T-cell (primary cell): ENCODE measurements at regions not wholly inside any gene's neighbourhood (a gene's known extent, or its start where the extent isn't known, plus 50 kb on each side); places are given as distances from the start of the nearest gene placed in this dataset.

ENCODE experiments used
- ATAC-seq, 4 experiments: fragments of 200-7000 bp in 3 of 4; fragments of 150-1000 bp in 1 of 4; cut with Tn5 transposase; replicated peaks in 1 of 4; 1 replicate in 3 of 4; 2 replicates in 1 of 4; pipeline ENCODE4 v1.10.0; 2021; ENCODE audit warnings: moderate library complexity in 3 of 4, mild to moderate bottlenecking in 2 of 4, moderate number of reproducible peaks in 1 of 4
- CTCF ChIA-PET, 2 donors: fragments of 300-600 bp; sonication (Branson Sonifier 250); formaldehyde crosslinking; loops; one replicate each; lab custom pipeline; 2022; ENCODE audit warnings: antibody characterized with exemption in 2 of 2; lab: Charles Lee
- POLR2A ChIA-PET, 2 donors: fragments of 300-600 bp; sonication (Branson Sonifier 250); formaldehyde crosslinking; loops; one replicate each; lab custom pipeline; 2022; ENCODE audit warnings: antibody characterized with exemption in 2 of 2; lab: Charles Lee
- DNase-seq, 35 experiments: peaks; one replicate each; pipeline versions ENCODE4 v3.0.0 to v3.0.0-alpha.2; 2013 to 2023
- H3K27ac ChIP-seq: one replicate; pipeline ENCODE4 v1.5.1; 2013; ENCODE audit warnings: low read length
- H3K27me3 ChIP-seq, 2 experiments: replicated peaks in 1 of 2; 1 replicate in 1 of 2; 2 replicates in 1 of 2; pipeline versions ENCODE4 v1.6.1 to v1.7.0; 2013; ENCODE audit warnings: low read length in 1 of 2, mixed read lengths in 1 of 2; ENCODE audit not compliant: control insufficient read depth in 2 of 2, insufficient read depth in 2 of 2; ENCODE audit errors: extremely low read depth in 1 of 2
- H3K36me3 ChIP-seq, 2 donors: 1 replicate in 1 of 2; 2 replicates in 1 of 2; pipeline versions ENCODE4 v1.6.1 to v1.7.0; 2013; ENCODE audit warnings: low read length in 1 of 2; ENCODE audit not compliant: control insufficient read depth in 2 of 2, insufficient read depth in 1 of 2; ENCODE audit errors: extremely low read depth in 1 of 2
- H3K4me1 ChIP-seq, 2 experiments: 1 replicate in 1 of 2; 2 replicates in 1 of 2; pipeline versions ENCODE4 v1.6.1 to v1.7.0; 2013; ENCODE audit warnings: low read length in 2 of 2, mixed read lengths in 1 of 2; ENCODE audit not compliant: insufficient read depth in 2 of 2, control insufficient read depth in 1 of 2; ENCODE audit errors: extremely low read depth in 1 of 2
- H3K4me3 ChIP-seq, 2 donors: 1 replicate in 1 of 2; 2 replicates in 1 of 2; pipeline versions ENCODE4 v1.5.1 to v1.7.0; 2013; ENCODE audit warnings: mild to moderate bottlenecking in 2 of 2, low read length in 1 of 2, moderate library complexity in 1 of 2; ENCODE audit not compliant: control insufficient read depth in 1 of 2; ENCODE audit errors: extremely low read depth in 1 of 2
- H3K9me3 ChIP-seq: 2 replicates; pipeline ENCODE4 v1.7.0; 2013
- H3K27ac Mint-ChIP-seq, 2 donors: one replicate each; pipeline ENCODE4 v1.8.0; 2020 to 2021; ENCODE audit warnings: mild to moderate bottlenecking in 2 of 2, mixed read lengths in 2 of 2
- H3K27me3 Mint-ChIP-seq, 2 donors: one replicate each; pipeline ENCODE4 v1.8.0; 2021 to 2022; ENCODE audit warnings: mixed read lengths in 2 of 2
- H3K36me3 Mint-ChIP-seq: one replicate; pipeline ENCODE4 v1.8.0; 2021; ENCODE audit warnings: mixed read lengths
- H3K4me1 Mint-ChIP-seq, 3 donors: one replicate each; pipeline ENCODE4 v1.8.0; 2020 to 2022; ENCODE audit warnings: mixed read lengths in 3 of 3, mild to moderate bottlenecking in 1 of 3
- H3K4me3 Mint-ChIP-seq, 3 donors: one replicate each; pipeline ENCODE4 v1.8.0; 2020 to 2022; ENCODE audit warnings: mild to moderate bottlenecking in 3 of 3, mixed read lengths in 3 of 3, moderate library complexity in 3 of 3
- H3K9me3 Mint-ChIP-seq, 3 donors: one replicate each; pipeline ENCODE4 v1.8.0; 2020 to 2022; ENCODE audit warnings: mixed read lengths in 3 of 3
- WGBS: methylation state at CpG from one replicate; pipeline ENCODE4 v1.1.5; 2013; ENCODE audit warnings: missing lambda C conversion rate; ENCODE audit not compliant: insufficient coverage; 5-methylcytosine and 5-hydroxymethylcytosine counted together

GRCh38 chr3:194798486-194798885 lies 112.8 kb downstream of the FAM43A start:
- ATAC-seq (no peak), DNase-seq (no peak)
- peaks cover 0 to 10% (median 6%) of the 10 kb centered on the region in 3 donors for H3K4me1 Mint-ChIP-seq
- H3K9me3 ChIP-seq: no peaks in the 10 kb centered on the region
- H3K36me3 ChIP-seq: no peaks in the 10 kb centered on the region
- H3K27ac ChIP-seq: no peak overlapping the region
- CTCF ChIA-PET: no interaction called here
- no peak overlapping the region for H3K27ac Mint-ChIP-seq
- peaks cover 1 to 4% of the 10 kb centered on the region in 2 donors for H3K27me3 Mint-ChIP-seq
- peaks cover 0 to 5% of the 10 kb centered on the region in 2 experiments for H3K27me3 ChIP-seq
- H3K4me1 ChIP-seq: no peaks in the 10 kb centered on the region
- 100% methylated on average over 5 of the region's 5 CpGs for WGBS
- POLR2A ChIA-PET: no interaction called here
- H3K36me3 Mint-ChIP-seq: peaks cover 9% of the 10 kb centered on the region
- peaks cover 10 to 17% (median 15%) of the 10 kb centered on the region in 3 donors for H3K9me3 Mint-ChIP-seq
- H3K4me3 Mint-ChIP-seq: no peak overlapping the region
- no peak overlapping the region for H3K4me3 ChIP-seq

- 92% methylated on average over 6 of the region's 10 CpGs for WGBS
- H3K9me3 Mint-ChIP-seq: peaks cover 8 to 15% (median 14%) of the 10 kb centered on the region in 3 donors
- no peak overlapping the region for H3K4me3 Mint-ChIP-seq
- H3K9me3 ChIP-seq: no peaks in the 10 kb centered on the region
- POLR2A ChIA-PET: no interaction called here
- DNase-seq (no peak), ATAC-seq (no peak)
- CTCF ChIA-PET: no interaction called here
- H3K27ac ChIP-seq: no peak overlapping the region
- H3K27ac Mint-ChIP-seq: no peak overlapping the region
- no peaks in the 10 kb centered on the region for H3K36me3 ChIP-seq
- peaks cover 0 to 13% of the 10 kb centered on the region in 2 experiments for H3K27me3 ChIP-seq
- H3K4me1 Mint-ChIP-seq: peaks cover 0 to 7% (median 6%) of the 10 kb centered on the region in 3 donors
- H3K27me3 Mint-ChIP-seq: peaks cover 2 to 9% of the 10 kb centered on the region in 2 donors
- H3K4me1 ChIP-seq: no peaks in the 10 kb centered on the region
- no peak overlapping the region for H3K4me3 ChIP-seq
- H3K36me3 Mint-ChIP-seq: peaks cover 8% of the 10 kb centered on the region
Observed at GRCh38 chr3:194800002-194800401, 114.3 kb downstream of the FAM43A start.

- POLR2A ChIA-PET: no interaction called here
- no peak overlapping the region for H3K4me3 ChIP-seq
- Mint-ChIP-seq H3K9me3 (peaks cover 0 to under 1% (median under 1%) of the 10 kb centered on the region in 3 donors), H3K27ac (no peak overlapping the region), H3K4me3 (no peak overlapping the region), H3K4me1 (peaks cover 0 to 1% (median 0%) of the 10 kb centered on the region in 3 donors), H3K36me3 (no peaks in the 10 kb centered on the region), H3K27me3 (peaks cover 13 to 19% of the 10 kb centered on the region in 2 donors)
- CTCF ChIA-PET: no interaction called here
- DNase-seq (no peak), ATAC-seq (no peak)
- no peaks in the 10 kb centered on the region for H3K9me3 ChIP-seq
- no peaks in the 10 kb centered on the region for H3K4me1 ChIP-seq
- peaks cover 0 to 19% of the 10 kb centered on the region in 2 experiments for H3K27me3 ChIP-seq
- WGBS: 83% methylated on average over 16 of the region's 23 CpGs
- H3K27ac ChIP-seq: no peak overlapping the region
- no peaks in the 10 kb centered on the region for H3K36me3 ChIP-seq
Observed at GRCh38 chr3:194801461-194802432, 116.1 kb downstream of the FAM43A start.

- ATAC-seq (no peak), DNase-seq (no peak)
- Mint-ChIP-seq H3K9me3 (no peaks in the 10 kb centered on the region), H3K4me3 (no peak overlapping the region), H3K36me3 (no peaks in the 10 kb centered on the region), H3K4me1 (no peaks in the 10 kb centered on the region), H3K27ac (no peak overlapping the region), H3K27me3 (peaks cover 19 to 23% of the 10 kb centered on the region in 2 donors)
- Histone ChIP-seq H3K4me1 (no peaks in the 10 kb centered on the region), H3K27ac (no peak overlapping the region), H3K9me3 (no peaks in the 10 kb centered on the region), H3K36me3 (no peaks in the 10 kb centered on the region), H3K27me3 (peaks cover 0 to 28% of the 10 kb centered on the region in 2 experiments), H3K4me3 (no peak overlapping the region)
- WGBS: 94% methylated on average over 2 of the region's 2 CpGs
- POLR2A ChIA-PET: no interaction called here
- CTCF ChIA-PET: no interaction called here
Observed at GRCh38 chr3:194804796-194805195, 119.1 kb downstream of the FAM43A start.

- DNase-seq: no peak
- Histone ChIP-seq H3K27ac (no peak overlapping the region), H3K36me3 (no peaks in the 10 kb centered on the region), H3K9me3 (no peaks in the 10 kb centered on the region), H3K27me3 (peaks cover 0 to 28% of the 10 kb centered on the region in 2 experiments), H3K4me1 (no peaks in the 10 kb centered on the region), H3K4me3 (no peak overlapping the region)
- H3K27ac Mint-ChIP-seq: no peak overlapping the region
- H3K36me3 Mint-ChIP-seq: no peaks in the 10 kb centered on the region
- H3K27me3 Mint-ChIP-seq: peaks cover 25 to 28% of the 10 kb centered on the region in 2 donors
- WGBS: 67% methylated on average over 3 of the region's 4 CpGs
- no peak overlapping the region for H3K4me3 Mint-ChIP-seq
- CTCF ChIA-PET: no interaction called here
- no peaks in the 10 kb centered on the region for H3K9me3 Mint-ChIP-seq
- peaks cover 0 to 1% (median 0%) of the 10 kb centered on the region in 3 donors for H3K4me1 Mint-ChIP-seq
- POLR2A ChIA-PET: no interaction called here
- ATAC-seq: no peak
Observed at GRCh38 chr3:194805546-194805945, 119.9 kb downstream of the FAM43A start.

GRCh38 chr3:194806991-194807630 lies 121.4 kb downstream of the FAM43A start:
- Histone ChIP-seq H3K27ac (no peak overlapping the region), H3K4me3 (no peak overlapping the region), H3K9me3 (no peaks in the 10 kb centered on the region), H3K4me1 (no peaks in the 10 kb centered on the region), H3K27me3 (peaks cover 0 to 34% of the 10 kb centered on the region in 2 experiments), H3K36me3 (no peaks in the 10 kb centered on the region)
- no peaks in the 10 kb centered on the region for H3K36me3 Mint-ChIP-seq
- DNase-seq (no peak), ATAC-seq (no peak)
- ChIA-PET POLR2A (no interaction called here), CTCF (no interaction called here)
- H3K4me1 Mint-ChIP-seq: peaks cover 0 to 2% (median 0%) of the 10 kb centered on the region in 3 donors
- no peak overlapping the region for H3K4me3 Mint-ChIP-seq
- peaks cover 26 to 28% of the 10 kb centered on the region in 2 donors for H3K27me3 Mint-ChIP-seq
- no peaks in the 10 kb centered on the region for H3K9me3 Mint-ChIP-seq
- 76% methylated on average over 5 of the region's 10 CpGs for WGBS
- no peak overlapping the region for H3K27ac Mint-ChIP-seq
